ENCODE measurements at regions not wholly inside any gene's neighbourhood (a gene's known extent, or its start where the extent isn't known, plus 50 kb on each side); places are given as distances from the start of the nearest gene placed in this dataset.
"Not testable (repeated sequence)": the region's sequence is repeated elsewhere in the genome, so short reads cannot be mapped to it uniquely, and the experiment has no call there.

DNA sequence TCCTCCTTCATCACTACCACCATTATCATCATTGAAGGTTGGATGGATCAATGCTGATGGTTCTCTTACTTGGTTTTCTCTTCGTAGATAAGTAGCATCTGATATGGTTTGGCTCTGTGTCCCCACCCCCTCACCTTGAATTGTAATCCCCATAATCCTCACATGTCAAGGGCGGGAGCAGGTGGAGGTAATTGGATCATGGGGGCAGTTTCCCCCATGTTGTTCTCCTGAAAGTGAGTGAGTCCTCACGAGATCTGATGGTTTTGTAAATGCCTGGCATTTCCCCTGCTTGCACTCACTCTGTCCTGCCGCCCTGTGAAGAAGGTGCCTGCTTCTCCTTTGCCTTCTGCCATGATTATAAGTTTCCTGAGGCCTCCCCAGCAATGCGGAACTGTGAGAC lies 172.4 kb upstream of the PWP1 start:
- no peak for DNase-seq (ENCODE audit: low read depth, low spot score)
- TF ChIP-seq, protein P1, sequence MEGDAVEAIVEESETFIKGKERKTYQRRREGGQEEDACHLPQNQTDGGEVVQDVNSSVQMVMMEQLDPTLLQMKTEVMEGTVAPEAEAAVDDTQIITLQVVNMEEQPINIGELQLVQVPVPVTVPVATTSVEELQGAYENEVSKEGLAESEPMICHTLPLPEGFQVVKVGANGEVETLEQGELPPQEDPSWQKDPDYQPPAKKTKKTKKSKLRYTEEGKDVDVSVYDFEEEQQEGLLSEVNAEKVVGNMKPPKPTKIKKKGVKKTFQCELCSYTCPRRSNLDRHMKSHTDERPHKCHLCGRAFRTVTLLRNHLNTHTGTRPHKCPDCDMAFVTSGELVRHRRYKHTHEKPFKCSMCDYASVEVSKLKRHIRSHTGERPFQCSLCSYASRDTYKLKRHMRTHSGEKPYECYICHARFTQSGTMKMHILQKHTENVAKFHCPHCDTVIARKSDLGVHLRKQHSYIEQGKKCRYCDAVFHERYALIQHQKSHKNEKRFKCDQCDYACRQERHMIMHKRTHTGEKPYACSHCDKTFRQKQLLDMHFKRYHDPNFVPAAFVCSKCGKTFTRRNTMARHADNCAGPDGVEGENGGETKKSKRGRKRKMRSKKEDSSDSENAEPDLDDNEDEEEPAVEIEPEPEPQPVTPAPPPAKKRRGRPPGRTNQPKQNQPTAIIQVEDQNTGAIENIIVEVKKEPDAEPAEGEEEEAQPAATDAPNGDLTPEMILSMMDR (IDR thresholded peaks at IDR 0.05; ENCODE audit: low read depth, low read length) = no peak
- no peak overlapping the region for H3K4me3 ChIP-seq (ENCODE audit: low read depth, low read length)
- in situ Hi-C loops (cut with HindIII; ENCODE audit: low sequenced_read_pairs) = no loop called here

DNA sequence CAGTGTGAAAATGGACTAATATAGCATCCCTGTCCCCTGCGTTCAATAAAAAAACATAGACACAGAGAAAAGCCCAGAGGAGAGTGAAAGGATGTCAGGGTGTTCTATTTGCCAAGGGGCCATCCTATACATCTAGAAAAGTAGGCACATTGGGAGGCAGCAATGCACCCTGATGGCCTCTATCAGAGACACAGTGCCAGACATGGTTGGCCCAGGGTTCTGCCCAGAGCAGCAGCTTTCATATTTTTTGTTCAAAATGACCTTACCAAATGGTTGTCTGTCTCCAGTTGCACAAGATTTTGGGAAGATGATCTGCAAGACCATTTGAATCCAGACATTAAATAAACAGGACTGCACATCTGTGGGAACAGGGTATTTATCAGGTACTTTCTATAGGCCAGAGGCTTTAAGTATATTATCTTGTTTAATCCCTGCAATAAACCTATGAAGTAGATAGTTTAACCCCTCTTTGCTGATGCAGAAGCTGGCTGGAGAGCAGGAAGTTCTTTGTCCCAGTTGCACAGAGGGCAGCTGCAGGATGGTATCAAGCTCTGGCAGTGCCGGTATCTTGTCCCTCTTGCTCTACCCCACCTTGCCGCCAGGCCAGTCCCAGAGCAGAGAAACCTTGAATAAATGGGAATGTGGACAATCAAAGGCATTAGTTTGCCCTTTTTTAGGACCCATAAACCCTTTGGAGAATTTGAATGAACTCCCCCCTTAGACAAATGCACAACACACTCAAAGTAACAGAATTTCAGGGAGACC lies 171.8 kb upstream of the PWP1 start:
- TF ChIP-seq, protein P1 (IDR thresholded peaks at IDR 0.05; ENCODE audit: low read depth, low read length) = no peak
- no peak for DNase-seq (ENCODE audit: low read depth, low spot score)
- no peak overlapping the region for H3K4me3 ChIP-seq (ENCODE audit: low read depth, low read length)
- in situ Hi-C loops (cut with HindIII; ENCODE audit: low sequenced_read_pairs) = no loop called here

DNA sequence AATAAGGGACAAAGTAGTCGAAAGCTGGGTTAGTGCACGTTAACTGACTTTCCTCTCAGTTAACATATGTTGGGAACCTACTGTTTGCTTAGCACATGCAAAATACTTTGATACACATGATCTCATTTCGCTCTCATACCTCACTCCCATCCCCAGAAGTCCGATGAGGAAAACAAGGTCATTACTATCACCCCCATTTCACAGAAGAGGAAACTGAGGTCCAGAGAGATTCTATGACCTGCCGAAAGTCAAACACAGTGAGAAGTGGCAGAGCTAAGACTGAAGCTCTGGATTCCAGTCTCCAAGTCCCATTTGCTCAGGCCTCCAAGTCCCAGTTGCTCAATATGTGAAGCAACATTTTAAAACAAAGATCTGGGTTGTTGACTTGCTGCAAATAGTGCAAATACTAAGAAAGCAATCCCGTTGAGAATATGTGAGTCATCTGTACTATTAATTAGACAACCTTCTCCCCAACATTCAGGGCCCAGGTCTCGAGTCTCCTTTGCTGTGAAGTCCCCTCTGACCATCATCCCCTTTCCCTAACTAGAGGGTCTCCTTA lies 170.6 kb upstream of the PWP1 start:
- TF ChIP-seq, protein P1 (IDR thresholded peaks at IDR 0.05; ENCODE audit: low read depth, low read length) = no peak
- H3K4me3 ChIP-seq (ENCODE audit: low read depth, low read length) = no peak overlapping the region
- in situ Hi-C loops (cut with HindIII; ENCODE audit: low sequenced_read_pairs) = no loop called here
- no peak for DNase-seq (ENCODE audit: low read depth, low spot score)

DNA sequence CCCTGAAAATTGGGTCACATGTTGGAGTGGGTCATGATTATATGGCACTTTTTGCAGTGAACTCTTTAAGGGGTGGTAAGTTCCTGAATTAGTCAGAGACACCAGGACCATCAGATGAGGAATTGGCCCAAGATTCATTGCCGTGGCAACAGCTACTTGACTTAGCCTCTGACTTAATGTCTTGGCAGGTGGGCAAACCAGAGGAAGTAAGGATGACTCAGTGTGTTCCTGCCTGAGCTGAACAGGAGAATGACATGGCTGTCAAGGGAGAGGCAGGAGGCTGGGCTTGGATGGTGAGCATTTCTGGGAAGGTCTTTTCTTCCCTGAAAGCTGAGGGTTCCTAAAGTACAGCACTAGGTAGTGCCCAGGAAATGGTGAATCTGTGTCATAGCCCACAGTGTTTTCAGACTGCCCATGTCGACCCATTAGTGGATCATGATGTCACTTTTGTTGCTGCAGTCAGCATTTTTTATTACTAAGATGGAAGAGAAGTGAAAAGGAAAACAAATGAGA lies 170.1 kb upstream of the PWP1 start:
- H3K4me3 ChIP-seq (ENCODE audit: low read depth, low read length) = no peak overlapping the region
- DNase-seq (ENCODE audit: low read depth, low spot score) = peak; percentile 98
- in situ Hi-C loops (cut with HindIII; ENCODE audit: low sequenced_read_pairs) = no loop called here
- TF ChIP-seq, protein P1 (IDR thresholded peaks at IDR 0.05; ENCODE audit: low read depth, low read length) = no peak

DNA sequence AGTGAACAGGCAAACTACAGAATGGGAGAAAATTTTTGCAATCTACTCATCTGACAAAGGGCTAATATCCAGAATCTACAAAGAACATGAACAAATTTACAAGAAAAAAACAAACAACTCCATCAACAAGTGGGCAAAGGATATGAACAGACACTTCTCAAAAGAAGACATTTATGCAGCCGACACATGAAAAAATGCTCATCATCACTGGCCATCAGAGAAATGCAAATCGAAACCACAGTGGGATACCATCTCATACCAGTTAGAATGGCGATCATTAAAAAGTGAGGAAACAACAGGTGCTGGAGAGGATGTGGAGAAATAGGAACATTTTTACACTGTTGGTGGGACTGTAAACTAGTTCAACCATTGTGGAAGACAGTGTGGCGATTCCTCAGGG lies 167.8 kb upstream of the PWP1 start:
- in situ Hi-C loops (cut with HindIII; ENCODE audit: low sequenced_read_pairs); DNase-seq (ENCODE audit: low read depth, low spot score): not testable (repeated sequence)

DNA sequence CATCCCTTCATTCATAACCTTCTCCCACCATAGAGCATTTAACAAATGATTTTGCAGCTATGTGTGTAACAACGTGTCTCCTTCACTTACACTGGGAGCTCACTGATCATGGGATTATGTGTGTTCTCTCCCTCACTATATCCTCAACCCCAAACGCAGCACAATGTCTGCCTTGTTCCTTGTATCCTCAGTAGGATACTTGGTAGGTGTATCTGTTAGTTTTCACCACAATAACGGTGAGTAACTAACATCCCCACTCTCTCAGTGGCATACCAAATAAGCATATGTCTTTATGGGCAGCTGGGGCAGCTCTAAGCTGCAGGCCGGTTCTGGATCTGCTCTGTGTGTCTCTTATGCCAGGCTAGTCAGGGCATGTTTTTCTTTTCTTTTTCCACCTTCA lies 166.7 kb upstream of the PWP1 start:
- no peak for DNase-seq (ENCODE audit: low read depth, low spot score)
- no peak overlapping the region for H3K4me3 ChIP-seq (ENCODE audit: low read depth, low read length)
- in situ Hi-C loops (cut with HindIII; ENCODE audit: low sequenced_read_pairs) = no loop called here
- TF ChIP-seq, protein P1 (IDR thresholded peaks at IDR 0.05; ENCODE audit: low read depth, low read length) = no peak

More for the DNA sequence above, 167.8 kb upstream of the PWP1 start:
- not testable (repeated sequence) for H3K4me3 ChIP-seq (ENCODE audit: low read depth, low read length)

Measured in astrocyte of the spinal cord (primary cell).